Lung (tissue), 11 donors: ENCODE measurements at regions not wholly inside any gene's neighbourhood (a gene's known extent, or its start where the extent isn't known, plus 50 kb on each side); places are given as distances from the start of the nearest gene placed in this dataset.

Source experiments
- ATAC-seq: fragments of 200-7000 bp; cut with Tn5 transposase; one replicate; pipeline ENCODE4 v1.9.1; 2020; ENCODE audit warnings: moderate number of reproducible peaks; ENCODE audit not compliant: insufficient read depth, low FRiP score
- DNase-seq, 3 donors: peaks; one replicate each; pipeline ENCODE4 v3.0.0-alpha.2; 2013 to 2017
- H3K27ac ChIP-seq, 2 donors: one replicate each; pipeline ENCODE4 v1.5.1; 2013; ENCODE audit warnings: mild to moderate bottlenecking in 2 of 2, moderate library complexity in 2 of 2, control low read depth in 1 of 2, inconsistent platforms in 1 of 2, low read depth in 1 of 2, low read length in 1 of 2
- H3K27me3 ChIP-seq, 3 donors: one replicate each; pipeline ENCODE4 v1.5.1; 2013; ENCODE audit warnings: low read length in 2 of 3; ENCODE audit not compliant: control insufficient read depth in 3 of 3, insufficient read depth in 3 of 3
- H3K36me3 ChIP-seq, 4 donors: one replicate each; pipeline ENCODE4 v1.5.1; 2013; ENCODE audit warnings: low read length in 4 of 4, mild to moderate bottlenecking in 1 of 4, moderate library complexity in 1 of 4; ENCODE audit not compliant: control insufficient read depth in 4 of 4, insufficient read depth in 4 of 4
- H3K4me1 ChIP-seq, 5 donors: one replicate each; pipeline ENCODE4 v1.5.1; 2013; ENCODE audit warnings: low read length in 5 of 5, mild to moderate bottlenecking in 2 of 5, moderate library complexity in 1 of 5; ENCODE audit not compliant: control insufficient read depth in 5 of 5, insufficient read depth in 5 of 5
- H3K4me3 ChIP-seq: one replicate; pipeline ENCODE4 v1.5.1; 2013; ENCODE audit warnings: mild to moderate bottlenecking, control low read depth, moderate library complexity
- H3K9ac ChIP-seq, 2 donors: one replicate each; pipeline ENCODE4 v1.5.1; 2013; ENCODE audit warnings: low read length in 2 of 2, control low read depth in 1 of 2; ENCODE audit not compliant: insufficient read depth in 1 of 2
- H3K9me3 ChIP-seq, 4 donors: one replicate each; pipeline ENCODE4 v1.5.1; 2013; ENCODE audit warnings: low read length in 3 of 4, mild to moderate bottlenecking in 1 of 4, moderate library complexity in 1 of 4; ENCODE audit not compliant: control insufficient read depth in 4 of 4, insufficient read depth in 3 of 4
- WGBS, 2 donors: extraction: QIAGEN DNeasy Blood & Tissue Kit; methylation state at CpG; one replicate each; pipeline ENCODE4 v1.1.7; 2013; 5-methylcytosine and 5-hydroxymethylcytosine counted together
- TF ChIP-seq, protein P1 (sequence below): IDR thresholded peaks from 2 replicates; pipeline ENCODE4 v1.5.1; 2012; ENCODE audit warnings: mild to moderate bottlenecking; ENCODE audit errors: control extremely low read depth, extremely low read depth
- donor health status: control.
- donor health status: control.
- donor health status: Bipolar disorder and iron deficiency.
- donor health status: healthy.
- donor health status: DM: yes; HTN: yes; CAD: no.

DNA sequence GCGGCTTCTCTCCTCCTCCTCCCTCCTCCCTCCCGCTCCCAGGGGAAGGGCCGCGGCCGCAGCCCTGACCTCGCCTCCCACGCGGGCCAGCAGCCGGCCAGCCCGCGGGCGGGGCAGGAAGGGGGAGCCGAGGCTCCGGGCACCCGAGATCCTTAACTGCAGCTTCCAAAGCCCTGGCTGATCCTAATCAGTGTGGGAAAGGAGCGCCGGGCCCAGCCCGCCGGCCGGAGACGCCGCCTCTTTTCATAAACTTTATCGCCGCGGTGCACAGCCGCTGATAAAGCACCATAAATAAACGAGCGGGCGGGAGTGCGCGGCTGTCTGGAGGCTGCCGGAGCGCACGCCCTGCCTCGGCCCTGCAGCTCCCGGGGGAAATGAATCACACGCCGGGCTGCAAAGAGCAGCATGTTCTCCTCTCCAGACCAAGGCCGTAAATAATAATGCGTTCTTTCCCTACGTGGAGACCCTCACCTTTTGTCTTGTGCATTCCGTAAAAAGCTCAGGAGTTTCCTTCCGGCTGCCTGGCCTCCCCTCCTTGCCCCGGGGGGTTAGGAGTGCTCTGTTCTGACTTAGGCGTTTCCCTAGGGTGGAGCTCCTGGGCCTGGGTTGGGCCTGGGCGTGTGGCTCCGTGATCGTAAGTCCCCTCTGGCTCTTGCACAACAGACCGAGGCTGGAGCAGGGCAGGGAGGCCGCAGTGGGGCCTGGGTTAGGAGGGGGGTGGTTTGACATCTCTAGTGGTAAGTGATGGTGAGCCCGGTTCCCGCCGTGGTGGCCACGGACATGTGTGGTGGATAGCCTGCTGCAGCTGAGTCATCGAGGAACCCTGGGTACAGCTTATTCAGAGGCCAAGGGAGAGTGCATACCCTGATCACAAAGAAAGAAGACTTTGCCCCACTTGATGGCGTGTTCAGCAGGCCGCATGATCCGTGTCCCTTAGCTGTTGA is 132.6 kb upstream of the HES1 start:
- Histone ChIP-seq H3K36me3 (no peaks in the 10 kb centered on the region), H3K9me3 (no peaks in the 10 kb centered on the region), H3K27me3 (no peaks in the 10 kb centered on the region), H3K27ac (peak overlapping the region; percentile 83 to 88), H3K4me1 (peaks cover 5 to 31% (median 17%) of the 10 kb centered on the region in 5 donors), H3K9ac (no peak overlapping the region), H3K4me3 (no peak overlapping the region)
- 5 to 6% methylated on average over 57 to 58 of the region's 58 CpGs for WGBS, 2 donors
- peak; percentile 80 to 87 (median 80) for DNase-seq
- peak; percentile 90 for ATAC-seq
- TF ChIP-seq, protein P1, sequence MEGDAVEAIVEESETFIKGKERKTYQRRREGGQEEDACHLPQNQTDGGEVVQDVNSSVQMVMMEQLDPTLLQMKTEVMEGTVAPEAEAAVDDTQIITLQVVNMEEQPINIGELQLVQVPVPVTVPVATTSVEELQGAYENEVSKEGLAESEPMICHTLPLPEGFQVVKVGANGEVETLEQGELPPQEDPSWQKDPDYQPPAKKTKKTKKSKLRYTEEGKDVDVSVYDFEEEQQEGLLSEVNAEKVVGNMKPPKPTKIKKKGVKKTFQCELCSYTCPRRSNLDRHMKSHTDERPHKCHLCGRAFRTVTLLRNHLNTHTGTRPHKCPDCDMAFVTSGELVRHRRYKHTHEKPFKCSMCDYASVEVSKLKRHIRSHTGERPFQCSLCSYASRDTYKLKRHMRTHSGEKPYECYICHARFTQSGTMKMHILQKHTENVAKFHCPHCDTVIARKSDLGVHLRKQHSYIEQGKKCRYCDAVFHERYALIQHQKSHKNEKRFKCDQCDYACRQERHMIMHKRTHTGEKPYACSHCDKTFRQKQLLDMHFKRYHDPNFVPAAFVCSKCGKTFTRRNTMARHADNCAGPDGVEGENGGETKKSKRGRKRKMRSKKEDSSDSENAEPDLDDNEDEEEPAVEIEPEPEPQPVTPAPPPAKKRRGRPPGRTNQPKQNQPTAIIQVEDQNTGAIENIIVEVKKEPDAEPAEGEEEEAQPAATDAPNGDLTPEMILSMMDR = no peak

DNA sequence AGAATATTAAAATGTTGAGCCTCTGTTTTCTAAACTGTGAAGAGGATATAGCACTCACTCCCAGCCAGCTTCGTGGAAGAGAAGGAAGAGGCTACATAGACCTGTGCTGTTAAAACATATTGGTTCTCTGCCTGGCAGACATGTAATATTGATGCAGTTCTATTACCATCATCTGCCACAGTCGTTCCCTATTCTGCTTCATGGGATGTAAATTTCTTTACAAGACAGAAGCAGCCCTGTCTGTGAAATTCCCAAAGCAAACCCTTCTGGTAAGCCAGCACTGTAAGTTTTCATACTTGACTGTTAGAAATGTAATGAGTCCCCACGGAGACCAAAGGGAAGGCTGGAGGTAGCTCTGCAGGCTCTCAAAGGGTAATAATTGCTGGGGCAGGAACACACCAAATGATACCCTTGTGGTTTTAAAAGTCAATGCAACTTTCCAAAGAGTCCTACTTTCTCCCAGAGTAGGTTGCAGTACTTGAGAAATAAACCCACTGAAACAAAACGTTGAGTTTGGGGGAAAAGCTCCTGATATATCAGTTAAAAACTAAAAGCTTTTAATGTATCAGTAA is 129.9 kb upstream of the HES1 start:
- no peak overlapping the region for H3K9ac ChIP-seq

DNA sequence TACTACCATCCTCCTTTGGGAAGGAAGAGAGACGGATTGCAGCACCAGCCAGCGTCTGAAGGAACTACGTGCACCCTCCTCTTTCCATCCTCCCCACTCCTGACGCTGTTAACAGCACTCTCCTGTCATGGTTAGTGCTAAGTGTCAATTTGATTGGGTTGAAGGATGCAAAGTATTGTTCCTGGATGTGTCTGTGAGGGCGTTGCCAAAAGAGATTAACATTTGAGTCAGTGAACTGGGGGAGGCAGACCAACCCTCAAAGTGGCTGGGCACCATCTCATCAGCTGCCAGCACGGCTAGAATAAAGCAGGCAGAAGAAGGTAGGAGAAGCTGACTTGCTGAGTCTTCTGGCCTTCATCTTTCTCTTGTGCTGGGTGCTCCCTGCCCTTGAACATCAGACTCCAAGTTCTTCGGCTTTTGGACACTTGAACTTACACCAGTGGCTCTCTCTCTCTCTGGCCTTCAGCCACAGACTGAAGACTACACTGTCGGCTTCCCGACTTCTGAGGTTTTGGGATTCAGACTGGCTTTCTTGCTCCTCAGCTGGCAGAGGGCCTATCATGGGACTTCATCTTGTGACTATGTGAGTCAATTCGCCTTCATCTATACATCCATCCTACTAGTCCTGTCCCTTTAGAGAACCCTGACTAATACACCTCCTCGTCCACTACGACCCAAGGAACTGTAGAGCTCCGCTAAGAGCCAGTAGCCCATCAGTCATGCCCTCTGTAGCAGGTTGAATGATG is 128.2 kb upstream of the HES1 start:
- 75 to 83% methylated on average over 13 of the region's 13 CpGs for WGBS, 2 donors
- no peak for DNase-seq
- no peak overlapping the region for H3K4me3 ChIP-seq
- no peak for ATAC-seq
- TF ChIP-seq, protein P1 = no peak
- H3K27me3 ChIP-seq = no peaks in the 10 kb centered on the region
- H3K9me3 ChIP-seq = no peaks in the 10 kb centered on the region
- no peaks in the 10 kb centered on the region for H3K36me3 ChIP-seq
- H3K4me1 ChIP-seq = peaks cover 10 to 41% (median 15%) of the 10 kb centered on the region in 5 donors
- H3K27ac ChIP-seq = no peak overlapping the region
- no peak overlapping the region for H3K9ac ChIP-seq

More for the DNA sequence above, 129.9 kb upstream of the HES1 start:
- no peak for DNase-seq
- Histone ChIP-seq H3K36me3 (no peaks in the 10 kb centered on the region), H3K27ac (no peak overlapping the region), H3K4me3 (no peak overlapping the region), H3K9me3 (no peaks in the 10 kb centered on the region), H3K4me1 (peaks cover 10 to 45% (median 15%) of the 10 kb centered on the region in 5 donors), H3K27me3 (no peaks in the 10 kb centered on the region)
- no peak for ATAC-seq
- TF ChIP-seq, protein P1 = no peak
- 72 to 76% methylated on average over 4 of the region's 4 CpGs for WGBS, 2 donors
